ENCODE measurements at regions not wholly inside any gene's neighbourhood (a gene's known extent, or its start where the extent isn't known, plus 50 kb on each side); places are given as distances from the start of the nearest gene placed in this dataset.

DNA sequence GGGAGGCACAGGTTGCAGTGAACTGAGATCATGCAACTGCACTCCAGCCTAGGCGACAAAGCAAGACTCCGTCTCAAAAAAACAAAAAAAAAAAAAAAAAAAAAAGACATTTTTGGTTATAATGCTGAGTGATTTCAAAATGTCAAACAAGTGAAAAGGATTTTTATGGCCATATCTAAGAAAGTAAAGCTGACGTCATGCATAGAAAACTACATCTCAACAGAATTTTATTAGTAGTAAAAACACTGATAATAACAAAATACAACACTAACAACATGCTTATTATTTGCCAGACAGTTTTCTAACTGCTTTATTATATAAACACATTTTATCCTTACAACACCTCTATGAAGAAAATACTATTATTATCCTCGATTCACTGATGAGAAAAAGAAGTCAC is 833.0 kb upstream of the WWC1 start:
- Histone ChIP-seq H3K4me3 (ENCODE audit: low read length) (no peak overlapping the region), H3K27me3 (ENCODE audit: control insufficient read depth, insufficient read depth, low read length) (no peaks in the 10 kb centered on the region), H3K4me1 (ENCODE audit: control insufficient read depth, insufficient read depth, low read length) (no peaks in the 10 kb centered on the region), H3K9me3 (ENCODE audit: control insufficient read depth, insufficient read depth, low read length) (no peaks in the 10 kb centered on the region), H3K36me3 (ENCODE audit: control insufficient read depth, insufficient read depth, low read length) (no peaks in the 10 kb centered on the region), H3K27ac (ENCODE audit: low read length) (no peak overlapping the region)
- no peaks in the 10 kb centered on the region for H3K4me1 Mint-ChIP-seq
- H3K9me3 Mint-ChIP-seq, result peaks cover 17 to 21% of the 10 kb centered on the region in 2 donors
- H3K27me3 Mint-ChIP-seq (ENCODE audit: low read depth in 2 of 2), result no peaks in the 10 kb centered on the region
- no peak overlapping the region for H3K27ac Mint-ChIP-seq
- ATAC-seq, result no peak
- H3K36me3 Mint-ChIP-seq, result no peaks in the 10 kb centered on the region
- TF ChIP-seq, protein P1, sequence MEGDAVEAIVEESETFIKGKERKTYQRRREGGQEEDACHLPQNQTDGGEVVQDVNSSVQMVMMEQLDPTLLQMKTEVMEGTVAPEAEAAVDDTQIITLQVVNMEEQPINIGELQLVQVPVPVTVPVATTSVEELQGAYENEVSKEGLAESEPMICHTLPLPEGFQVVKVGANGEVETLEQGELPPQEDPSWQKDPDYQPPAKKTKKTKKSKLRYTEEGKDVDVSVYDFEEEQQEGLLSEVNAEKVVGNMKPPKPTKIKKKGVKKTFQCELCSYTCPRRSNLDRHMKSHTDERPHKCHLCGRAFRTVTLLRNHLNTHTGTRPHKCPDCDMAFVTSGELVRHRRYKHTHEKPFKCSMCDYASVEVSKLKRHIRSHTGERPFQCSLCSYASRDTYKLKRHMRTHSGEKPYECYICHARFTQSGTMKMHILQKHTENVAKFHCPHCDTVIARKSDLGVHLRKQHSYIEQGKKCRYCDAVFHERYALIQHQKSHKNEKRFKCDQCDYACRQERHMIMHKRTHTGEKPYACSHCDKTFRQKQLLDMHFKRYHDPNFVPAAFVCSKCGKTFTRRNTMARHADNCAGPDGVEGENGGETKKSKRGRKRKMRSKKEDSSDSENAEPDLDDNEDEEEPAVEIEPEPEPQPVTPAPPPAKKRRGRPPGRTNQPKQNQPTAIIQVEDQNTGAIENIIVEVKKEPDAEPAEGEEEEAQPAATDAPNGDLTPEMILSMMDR (IDR thresholded peaks at IDR 0.05), result no peak
- 58% methylated on average over 2 of the region's 4 CpGs for WGBS (ENCODE audit: insufficient coverage)
- H3K4me3 Mint-ChIP-seq, result no peak overlapping the region
- no peak for DNase-seq
- intact Hi-C loops (cut with micrococcal nuclease), result no loop called here

DNA sequence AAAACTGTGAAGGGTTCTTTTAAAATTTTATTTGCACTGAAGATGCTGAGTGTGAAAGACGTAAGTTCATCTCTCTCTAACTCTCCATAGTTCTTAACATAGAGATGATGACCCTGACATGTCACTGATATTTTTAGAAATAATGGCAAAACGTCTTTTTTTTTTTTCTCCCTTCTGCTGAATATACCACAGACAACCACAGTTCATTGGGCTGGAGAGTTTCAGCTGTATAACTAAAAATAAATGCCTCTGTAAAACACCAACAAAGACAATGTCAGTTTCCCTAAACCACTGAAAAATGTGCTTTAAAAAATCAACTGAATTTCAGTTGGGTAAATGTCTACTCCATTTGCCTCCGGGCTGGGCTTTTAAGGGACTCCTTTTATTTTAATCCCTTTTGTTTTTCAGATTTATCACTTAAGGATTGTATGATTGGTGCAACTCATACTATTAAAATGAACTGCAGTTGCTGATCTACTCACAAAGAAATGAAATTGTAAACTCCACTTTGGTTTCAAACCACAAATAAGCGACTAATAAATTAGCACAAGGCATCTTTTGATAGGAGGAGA is 830.9 kb upstream of the WWC1 start:
- DNase-seq (no peak), ATAC-seq (no peak)
- Mint-ChIP-seq H3K27ac (no peak overlapping the region), H3K27me3 (ENCODE audit: low read depth in 2 of 2) (no peaks in the 10 kb centered on the region), H3K36me3 (no peaks in the 10 kb centered on the region), H3K4me1 (no peaks in the 10 kb centered on the region), H3K4me3 (no peak overlapping the region), H3K9me3 (peaks cover 12 to 13% of the 10 kb centered on the region in 2 donors)
- no peaks in the 10 kb centered on the region for H3K27me3 ChIP-seq (ENCODE audit: control insufficient read depth, insufficient read depth, low read length)
- TF ChIP-seq, protein P1 (IDR thresholded peaks at IDR 0.05), result no peak
- no peaks in the 10 kb centered on the region for H3K4me1 ChIP-seq (ENCODE audit: control insufficient read depth, insufficient read depth, low read length)
- intact Hi-C loops (cut with micrococcal nuclease), result no loop called here
- no CpG with 5 or more reads among the region's 4 CpGs for WGBS (ENCODE audit: insufficient coverage)
- no peaks in the 10 kb centered on the region for H3K36me3 ChIP-seq (ENCODE audit: control insufficient read depth, insufficient read depth, low read length)
- no peaks in the 10 kb centered on the region for H3K9me3 ChIP-seq (ENCODE audit: control insufficient read depth, insufficient read depth, low read length)
- no peak overlapping the region for H3K27ac ChIP-seq (ENCODE audit: low read length)
- no peak overlapping the region for H3K4me3 ChIP-seq (ENCODE audit: low read length)

DNA sequence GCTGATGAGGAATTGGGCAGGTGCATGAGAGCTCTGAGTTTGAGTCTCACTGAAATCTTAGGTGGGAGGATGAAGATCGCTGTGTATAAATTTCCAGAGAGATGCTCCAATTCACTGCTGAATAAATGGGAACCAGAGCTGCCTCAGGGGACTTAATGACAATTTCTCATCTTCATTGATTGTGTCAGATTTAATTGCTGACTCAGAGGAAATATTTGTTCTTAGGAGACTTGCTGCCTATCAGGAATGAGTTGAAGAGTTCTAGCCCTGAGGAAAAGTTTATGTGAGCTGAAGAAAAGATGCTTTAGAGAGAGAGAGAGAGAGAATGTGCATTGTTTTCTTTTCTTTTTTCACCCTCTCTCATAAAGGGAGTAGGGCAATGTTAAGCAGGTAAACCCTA is 827.5 kb upstream of the WWC1 start:
- no peaks in the 10 kb centered on the region for H3K36me3 ChIP-seq (ENCODE audit: control insufficient read depth, insufficient read depth, low read length)
- no peak overlapping the region for H3K4me3 Mint-ChIP-seq
- H3K27me3 ChIP-seq (ENCODE audit: control insufficient read depth, insufficient read depth, low read length), result no peaks in the 10 kb centered on the region
- TF ChIP-seq, protein P1 (IDR thresholded peaks at IDR 0.05), result no peak
- no peaks in the 10 kb centered on the region for H3K4me1 ChIP-seq (ENCODE audit: control insufficient read depth, insufficient read depth, low read length)
- H3K36me3 Mint-ChIP-seq, result no peaks in the 10 kb centered on the region
- intact Hi-C loops (cut with micrococcal nuclease), result no loop called here
- no peak for DNase-seq
- no peaks in the 10 kb centered on the region for H3K9me3 ChIP-seq (ENCODE audit: control insufficient read depth, insufficient read depth, low read length)
- H3K27ac Mint-ChIP-seq, result no peak overlapping the region
- no peak overlapping the region for H3K27ac ChIP-seq (ENCODE audit: low read length)
- no peaks in the 10 kb centered on the region for H3K4me1 Mint-ChIP-seq
- ATAC-seq, result no peak
- H3K27me3 Mint-ChIP-seq (ENCODE audit: low read depth in 2 of 2), result no peaks in the 10 kb centered on the region
- peaks cover 11 to 13% of the 10 kb centered on the region in 2 donors for H3K9me3 Mint-ChIP-seq
- no peak overlapping the region for H3K4me3 ChIP-seq (ENCODE audit: low read length)
- WGBS (ENCODE audit: insufficient coverage), result 94% methylated on average over 1 of the region's 1 CpG

DNA sequence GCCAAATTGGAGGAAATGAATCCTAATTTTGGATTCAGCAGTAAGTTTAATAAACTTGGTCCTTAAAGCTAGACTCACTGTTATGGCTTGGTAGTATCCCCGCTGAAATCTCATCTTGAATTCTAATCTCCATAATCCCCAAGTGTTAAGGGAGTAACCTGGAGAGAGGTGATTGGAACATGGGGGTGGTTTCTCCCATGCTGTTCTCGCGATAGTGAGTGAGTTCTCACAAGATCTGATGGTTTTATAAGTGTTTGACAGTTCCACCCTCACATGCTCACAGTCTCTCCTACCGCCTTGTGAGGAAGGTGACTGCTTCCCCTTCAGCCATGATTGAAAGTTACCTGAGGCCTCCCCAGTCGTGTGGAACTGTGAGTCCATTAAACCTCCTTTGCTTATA is 824.5 kb upstream of the WWC1 start:
- ATAC-seq (no peak), DNase-seq (no peak)
- no peaks in the 10 kb centered on the region for H3K36me3 Mint-ChIP-seq
- H3K9me3 ChIP-seq (ENCODE audit: control insufficient read depth, insufficient read depth, low read length), result no peaks in the 10 kb centered on the region
- H3K27ac Mint-ChIP-seq, result no peak overlapping the region
- no peaks in the 10 kb centered on the region for H3K4me1 Mint-ChIP-seq
- H3K36me3 ChIP-seq (ENCODE audit: control insufficient read depth, insufficient read depth, low read length), result no peaks in the 10 kb centered on the region
- no peaks in the 10 kb centered on the region for H3K4me1 ChIP-seq (ENCODE audit: control insufficient read depth, insufficient read depth, low read length)
- TF ChIP-seq, protein P1 (IDR thresholded peaks at IDR 0.05), result no peak
- H3K27me3 ChIP-seq (ENCODE audit: control insufficient read depth, insufficient read depth, low read length), result no peaks in the 10 kb centered on the region
- WGBS (ENCODE audit: insufficient coverage), result 65% methylated on average over 2 of the region's 5 CpGs
- no peak overlapping the region for H3K27ac ChIP-seq (ENCODE audit: low read length)
- intact Hi-C loops (cut with micrococcal nuclease), result no loop called here
- H3K4me3 ChIP-seq (ENCODE audit: low read length), result no peak overlapping the region
- no peak overlapping the region for H3K4me3 Mint-ChIP-seq
- no peaks in the 10 kb centered on the region for H3K27me3 Mint-ChIP-seq (ENCODE audit: low read depth in 2 of 2)
- H3K9me3 Mint-ChIP-seq, result peaks cover 8 to 10% of the 10 kb centered on the region in 2 donors

Data from natural killer cell (primary cell).